A549 (cell line): ENCODE measurements at regions not wholly inside any gene's neighbourhood (a gene's known extent, or its start where the extent isn't known, plus 50 kb on each side); places are given as distances from the start of the nearest gene placed in this dataset.

Experiments used
- ESRRA ChIP-seq: fragments of 150-350 bp; IDR thresholded peaks from 2 replicates; pipeline ENCODE4 v1.6.1; 2014; ENCODE audit warnings: mild to moderate bottlenecking, low read length, borderline replicate concordance
- HDAC2 ChIP-seq: fragments of 200-600 bp; sonication (generic); IDR thresholded peaks from 2 replicates; pipeline ENCODE4 v1.6.1; 2016
- KDM1A ChIP-seq: fragments of 200-600 bp; sonication (generic); IDR thresholded peaks from 2 replicates; pipeline ENCODE4 v1.6.1; 2016; ENCODE audit warnings: low read depth, mild to moderate bottlenecking
- KDM5A ChIP-seq: fragments of 200-600 bp; sonication (generic); IDR thresholded peaks from 2 replicates; pipeline ENCODE4 v1.6.1; 2016; ENCODE audit warnings: antibody characterized with exemption, mild to moderate bottlenecking
- PHF8 ChIP-seq: fragments of 200-600 bp; sonication (generic); IDR thresholded peaks from 2 replicates; pipeline ENCODE4 v1.6.1; 2016; ENCODE audit warnings: low read depth, mild to moderate bottlenecking, antibody characterized with exemption, moderate library complexity, borderline replicate concordance
- POLR2A ChIP-seq: IDR thresholded peaks from 2 replicates; pipeline ENCODE4 v1.6.1; 2012; ENCODE audit warnings: mild to moderate bottlenecking, low read length
- POLR2AphosphoS2 ChIP-seq: conservative IDR thresholded peaks from 2 replicates; pipeline ENCODE4 v1.6.1; 2012; ENCODE audit warnings: low read length, improper control_type of control experiment, inconsistent platforms
- RAD21 ChIP-seq, 2 experiments: fragments of >200 bp in 1 of 2; sonication (Bioruptor Twin) in 1 of 2; formaldehyde crosslinking in 1 of 2; IDR thresholded peaks in 1 of 2; conservative IDR thresholded peaks in 1 of 2; 2 replicates in 1 of 2; 3 replicates in 1 of 2; pipeline ENCODE4 v1.6.1; 2012 to 2018; ENCODE audit warnings: inconsistent platforms in 1 of 2
- RNF2 ChIP-seq: fragments of 200-600 bp; sonication (generic); IDR thresholded peaks from 2 replicates; pipeline ENCODE4 v1.6.1; 2016; ENCODE audit warnings: low read depth, mild to moderate bottlenecking, antibody characterized with exemption, moderate library complexity, borderline replicate concordance
- ZNF302 ChIP-seq: fragments of 250-450 bp; sonication (Bioruptor Pico); IDR thresholded peaks from 2 replicates; pipeline ENCODE4 v1.9.0; 2021; ENCODE audit warnings: inconsistent platforms, mild to moderate bottlenecking, moderate library complexity
- TF ChIP-seq, protein P1 (sequence below): fragments of 450-650 bp; IDR thresholded peaks from 2 replicates; pipeline ENCODE4 v1.6.1; 2014; ENCODE audit warnings: antibody characterized with exemption
- TF ChIP-seq, protein P2 (sequence below): fragments of >200 bp; sonication (Bioruptor Twin); formaldehyde crosslinking; IDR thresholded peaks from 3 replicates; pipeline ENCODE4 v1.5.1; 2016

DNA sequence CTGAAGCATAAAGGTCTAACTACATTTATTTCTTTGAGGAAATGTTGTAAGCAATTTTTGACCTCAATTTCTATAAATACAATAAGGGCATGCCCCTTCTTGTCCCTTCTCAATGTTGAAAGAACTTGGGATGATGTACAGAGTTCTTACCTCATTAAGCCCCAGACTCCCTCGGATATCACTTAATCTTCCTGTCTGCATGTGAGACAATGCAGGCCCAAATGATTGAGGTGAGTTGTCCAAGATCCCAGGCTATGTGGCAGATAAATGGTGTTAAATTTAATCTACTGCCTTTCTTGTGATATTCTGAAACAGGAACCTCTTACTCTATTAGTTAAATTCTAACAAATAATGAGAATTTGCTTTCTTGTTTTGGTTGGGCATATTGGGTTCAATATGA, 1073.4 kb upstream of the GYPC start:
- TF ChIP-seq, protein P1, sequence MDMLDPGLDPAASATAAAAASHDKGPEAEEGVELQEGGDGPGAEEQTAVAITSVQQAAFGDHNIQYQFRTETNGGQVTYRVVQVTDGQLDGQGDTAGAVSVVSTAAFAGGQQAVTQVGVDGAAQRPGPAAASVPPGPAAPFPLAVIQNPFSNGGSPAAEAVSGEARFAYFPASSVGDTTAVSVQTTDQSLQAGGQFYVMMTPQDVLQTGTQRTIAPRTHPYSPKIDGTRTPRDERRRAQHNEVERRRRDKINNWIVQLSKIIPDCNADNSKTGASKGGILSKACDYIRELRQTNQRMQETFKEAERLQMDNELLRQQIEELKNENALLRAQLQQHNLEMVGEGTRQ: no peak
- TF ChIP-seq, protein P2, sequence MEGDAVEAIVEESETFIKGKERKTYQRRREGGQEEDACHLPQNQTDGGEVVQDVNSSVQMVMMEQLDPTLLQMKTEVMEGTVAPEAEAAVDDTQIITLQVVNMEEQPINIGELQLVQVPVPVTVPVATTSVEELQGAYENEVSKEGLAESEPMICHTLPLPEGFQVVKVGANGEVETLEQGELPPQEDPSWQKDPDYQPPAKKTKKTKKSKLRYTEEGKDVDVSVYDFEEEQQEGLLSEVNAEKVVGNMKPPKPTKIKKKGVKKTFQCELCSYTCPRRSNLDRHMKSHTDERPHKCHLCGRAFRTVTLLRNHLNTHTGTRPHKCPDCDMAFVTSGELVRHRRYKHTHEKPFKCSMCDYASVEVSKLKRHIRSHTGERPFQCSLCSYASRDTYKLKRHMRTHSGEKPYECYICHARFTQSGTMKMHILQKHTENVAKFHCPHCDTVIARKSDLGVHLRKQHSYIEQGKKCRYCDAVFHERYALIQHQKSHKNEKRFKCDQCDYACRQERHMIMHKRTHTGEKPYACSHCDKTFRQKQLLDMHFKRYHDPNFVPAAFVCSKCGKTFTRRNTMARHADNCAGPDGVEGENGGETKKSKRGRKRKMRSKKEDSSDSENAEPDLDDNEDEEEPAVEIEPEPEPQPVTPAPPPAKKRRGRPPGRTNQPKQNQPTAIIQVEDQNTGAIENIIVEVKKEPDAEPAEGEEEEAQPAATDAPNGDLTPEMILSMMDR: no peak
- TF ChIP-seq POLR2A (no peak), RAD21 (conservative IDR thresholded peaks at IDR 0.05 in 1 of 2, IDR thresholded peaks at IDR 0.05 in 1 of 2) (no peak), ZNF302 (CRISPR knock-in tag) (no peak), RNF2 (no peak), POLR2AphosphoS2 (no peak), HDAC2 (no peak), ESRRA (no peak), PHF8 (no peak), KDM1A (no peak), KDM5A (no peak)
